Right lobe of liver (tissue), 6 donors: ENCODE measurements at regions not wholly inside any gene's neighbourhood (a gene's known extent, or its start where the extent isn't known, plus 50 kb on each side); places are given as distances from the start of the nearest gene placed in this dataset.

Experiments used
- ATAC-seq, 4 donors: fragments of 200-7000 bp; cut with Tn5 transposase; one replicate each; pipeline ENCODE4 v1.9.1; 2020; ENCODE audit warnings: mild to moderate bottlenecking in 4 of 4, moderate library complexity in 4 of 4
- DNase-seq, 3 donors: peaks; one replicate each; pipeline ENCODE4 v3.0.0-alpha.2; 2020
- H3K27ac ChIP-seq, 3 donors: fragments of 200-600 bp; one replicate each; pipeline ENCODE4 v1.8.0; 2022
- H3K27me3 ChIP-seq, 2 donors: fragments of 200-600 bp; one replicate each; pipeline ENCODE4 v1.8.0; 2022
- H3K36me3 ChIP-seq, 4 donors: fragments of 200-600 bp; sonication (generic) in 1 of 4; one replicate each; pipeline versions ENCODE4 v1.5.1 to v1.8.0; 2017 to 2022; ENCODE audit warnings: control low read depth in 1 of 4
- H3K4me1 ChIP-seq, 4 donors: fragments of 200-600 bp; sonication (generic) in 1 of 4; one replicate each; pipeline versions ENCODE4 v1.5.1 to v1.8.0; 2017 to 2022; ENCODE audit warnings: control low read depth in 1 of 4
- H3K4me3 ChIP-seq, 3 donors: fragments of 200-600 bp; one replicate each; pipeline ENCODE4 v1.8.0; 2022
- H3K9me3 ChIP-seq, 4 donors: fragments of 200-600 bp; sonication (generic) in 1 of 4; one replicate each; pipeline versions ENCODE4 v1.5.1 to v1.8.0; 2017 to 2022; ENCODE audit warnings: control low read depth in 1 of 4
- CTCF ChIP-seq, 4 donors: fragments of 200-600 bp in 3 of 4; fragments of 450-650 bp in 1 of 4; IDR thresholded peaks; one replicate each; pipeline versions ENCODE4 v1.5.1 to v1.8.0; 2016 to 2022; ENCODE audit warnings: antibody characterized with exemption in 4 of 4, mild to moderate bottlenecking in 2 of 4
- POLR2A ChIP-seq: fragments of 450-650 bp; IDR thresholded peaks from one replicate; pipeline ENCODE4 v1.6.1; 2017; ENCODE audit warnings: antibody characterized with exemption, mild to moderate bottlenecking
- whole genome bisulfite sequencing: methylation state at CpG from one replicate; pipeline ENCODE4 v1.1.6; 2018; ENCODE audit warnings: low coverage, low lambda C conversion rate; ENCODE audit not compliant: insufficient coverage; ENCODE audit errors: missing lambda C conversion rate; 5-methylcytosine and 5-hydroxymethylcytosine counted together
- intact Hi-C, 2 donors: fragments of 100-400 bp; cut with DNase I; formaldehyde crosslinking; loops; one replicate each; pipeline versions ENCODE4 v1.11.2 to v1.14.1; 2022
- donor health status: DM: no; HTN: yes; CAD: no.
- donor health status: DM: no; HTN: no; CAD: no.
- donor health status: DM: no; HTN: no; CAD: no.
- donor health status: DM: no; HTN: yes; CAD: no.
- donor health status: DM: no; HTN: yes; CAD: no.

- Histone ChIP-seq H3K4me1 (no peaks in the 10 kb centered on the region), H3K9me3 (no peaks in the 10 kb centered on the region), H3K27me3 (no peaks in the 10 kb centered on the region), H3K27ac (no peak overlapping the region), H3K36me3 (no peaks in the 10 kb centered on the region), H3K4me3 (no peak overlapping the region)
- TF ChIP-seq POLR2A (no peak), CTCF (IDR thresholded peaks at IDR 0.05) (no peak)
- WGBS, result 47% methylated on average over 7 of the region's 7 CpGs
- ATAC-seq, result no peak
- no peak for DNase-seq
- intact Hi-C loops, result no loop called here
Observed at GRCh38 chr1:114032271-114033215, 53.3 kb downstream of the OLFML3 start.

- WGBS, result 5% methylated on average over 5 of the region's 5 CpGs
- H3K36me3 ChIP-seq, result no peaks in the 10 kb centered on the region
- no peaks in the 10 kb centered on the region for H3K27me3 ChIP-seq
- intact Hi-C loops, result no loop called here
- DNase-seq (no peak), ATAC-seq (peak; percentile 39 to 53 (median 48))
- TF ChIP-seq POLR2A (no peak), CTCF (IDR thresholded peaks at IDR 0.05) (peak; percentile 15 to 51 (median 42))
- no peak overlapping the region for H3K4me3 ChIP-seq
- no peak overlapping the region for H3K27ac ChIP-seq
- H3K9me3 ChIP-seq, result no peaks in the 10 kb centered on the region
- H3K4me1 ChIP-seq, result no peaks in the 10 kb centered on the region
Observed at GRCh38 chr1:114033216-114033706, 54.0 kb downstream of the OLFML3 start.

- Histone ChIP-seq H3K4me3 (no peak overlapping the region), H3K4me1 (no peaks in the 10 kb centered on the region), H3K27me3 (no peaks in the 10 kb centered on the region), H3K9me3 (no peaks in the 10 kb centered on the region), H3K27ac (no peak overlapping the region), H3K36me3 (no peaks in the 10 kb centered on the region)
- TF ChIP-seq POLR2A, result no peak
- TF ChIP-seq CTCF (IDR thresholded peaks at IDR 0.05), result no peak
- no peak for ATAC-seq
- intact Hi-C loops, result no loop called here
- 30% methylated on average over 2 of the region's 2 CpGs for WGBS
- no peak for DNase-seq
Observed at GRCh38 chr1:114033961-114034360, 54.7 kb downstream of the OLFML3 start.

- Histone ChIP-seq H3K27ac (no peak overlapping the region), H3K4me1 (no peaks in the 10 kb centered on the region), H3K27me3 (no peaks in the 10 kb centered on the region), H3K36me3 (no peaks in the 10 kb centered on the region), H3K4me3 (no peak overlapping the region), H3K9me3 (no peaks in the 10 kb centered on the region)
- DNase-seq, result no peak
- no peak for ATAC-seq
- TF ChIP-seq POLR2A (no peak), CTCF (IDR thresholded peaks at IDR 0.05) (no peak)
- WGBS, result 55% methylated on average over 7 of the region's 8 CpGs
- intact Hi-C loops, result no loop called here
Observed at GRCh38 chr1:114034567-114035303, 55.5 kb downstream of the OLFML3 start.
